ENCODE measurements at regions not wholly inside any gene's neighbourhood (a gene's known extent, or its start where the extent isn't known, plus 50 kb on each side); places are given as distances from the start of the nearest gene placed in this dataset.

DNA sequence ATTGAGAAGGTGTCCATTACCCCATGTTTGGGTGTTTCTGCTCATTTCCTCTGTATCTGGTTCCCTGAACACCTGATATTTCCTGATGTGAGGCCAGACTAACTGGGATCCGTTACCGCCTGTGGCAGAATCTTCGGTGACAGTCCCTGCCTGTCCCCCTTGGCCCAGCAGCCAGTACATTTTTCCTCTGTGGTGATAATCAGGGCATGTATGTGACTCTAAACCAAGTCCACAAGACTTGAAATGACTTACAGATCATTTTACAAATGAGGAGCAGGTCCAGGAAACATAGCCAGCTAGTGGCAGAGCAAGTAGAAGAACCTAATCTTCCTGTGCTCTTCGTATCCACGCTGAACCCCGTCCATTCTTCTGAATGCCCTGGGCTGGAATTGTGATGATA, 143.5 kb upstream of the IPO9 start:
- H3K79me2 ChIP-seq (ENCODE audit: insufficient read depth, low read length) = no peaks in the 10 kb centered on the region
- no peak overlapping the region for H2AFZ ChIP-seq (ENCODE audit: low read depth, low read length, poor library complexity, severe bottlenecking)
- H3K4me1 ChIP-seq (ENCODE audit: control insufficient read depth in 1 of 2, insufficient read depth in 2 of 2, low read length in 2 of 2) = no peaks in the 10 kb centered on the region
- ATAC-seq = no peak
- CTCF ChIA-PET = no interaction called here
- no peak overlapping the region for H3K9ac ChIP-seq (ENCODE audit: low read length)
- H4K20me1 ChIP-seq (ENCODE audit: insufficient read depth) = no peaks in the 10 kb centered on the region
- RAD21 ChIA-PET (ENCODE audit: low non-redundant PET in 1 of 2, low total read pairs in 2 of 2, uncharacterized antibody in 2 of 2, unreplicated experiment in 2 of 2) = no interaction called here
- no peaks in the 10 kb centered on the region for H3K9me3 ChIP-seq (ENCODE audit: control insufficient read depth in 1 of 2, insufficient read depth in 1 of 2, low read depth in 1 of 2, low read length in 2 of 2)
- intact Hi-C loops (cut with micrococcal nuclease) = no loop called here
- no peaks in the 10 kb centered on the region for H3K36me3 ChIP-seq (ENCODE audit: control insufficient read depth in 1 of 2, insufficient read depth in 2 of 2, low read length in 2 of 2)
- no peak for TF ChIP-seq TCF7L2 (IDR thresholded peaks at IDR 0.05; ENCODE audit: borderline replicate concordance, extremely low read depth, insufficient read depth, insufficient read length)
- TF ChIP-seq, protein P1, sequence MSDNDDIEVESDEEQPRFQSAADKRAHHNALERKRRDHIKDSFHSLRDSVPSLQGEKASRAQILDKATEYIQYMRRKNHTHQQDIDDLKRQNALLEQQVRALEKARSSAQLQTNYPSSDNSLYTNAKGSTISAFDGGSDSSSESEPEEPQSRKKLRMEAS (IDR thresholded peaks at IDR 0.05) = no peak
- TF ChIP-seq SRF (IDR thresholded peaks at IDR 0.05; ENCODE audit: low read depth) = no peak
- TF ChIP-seq, protein P2, sequence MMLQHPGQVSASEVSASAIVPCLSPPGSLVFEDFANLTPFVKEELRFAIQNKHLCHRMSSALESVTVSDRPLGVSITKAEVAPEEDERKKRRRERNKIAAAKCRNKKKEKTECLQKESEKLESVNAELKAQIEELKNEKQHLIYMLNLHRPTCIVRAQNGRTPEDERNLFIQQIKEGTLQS (IDR thresholded peaks at IDR 0.05) = no peak
- no peak for TF ChIP-seq JUND (IDR thresholded peaks at IDR 0.05)
- no peak for TF ChIP-seq ZBTB33 (IDR thresholded peaks at IDR 0.05; ENCODE audit: extremely low read depth, insufficient replicate concordance, low read length)
- TF ChIP-seq, protein P3, sequence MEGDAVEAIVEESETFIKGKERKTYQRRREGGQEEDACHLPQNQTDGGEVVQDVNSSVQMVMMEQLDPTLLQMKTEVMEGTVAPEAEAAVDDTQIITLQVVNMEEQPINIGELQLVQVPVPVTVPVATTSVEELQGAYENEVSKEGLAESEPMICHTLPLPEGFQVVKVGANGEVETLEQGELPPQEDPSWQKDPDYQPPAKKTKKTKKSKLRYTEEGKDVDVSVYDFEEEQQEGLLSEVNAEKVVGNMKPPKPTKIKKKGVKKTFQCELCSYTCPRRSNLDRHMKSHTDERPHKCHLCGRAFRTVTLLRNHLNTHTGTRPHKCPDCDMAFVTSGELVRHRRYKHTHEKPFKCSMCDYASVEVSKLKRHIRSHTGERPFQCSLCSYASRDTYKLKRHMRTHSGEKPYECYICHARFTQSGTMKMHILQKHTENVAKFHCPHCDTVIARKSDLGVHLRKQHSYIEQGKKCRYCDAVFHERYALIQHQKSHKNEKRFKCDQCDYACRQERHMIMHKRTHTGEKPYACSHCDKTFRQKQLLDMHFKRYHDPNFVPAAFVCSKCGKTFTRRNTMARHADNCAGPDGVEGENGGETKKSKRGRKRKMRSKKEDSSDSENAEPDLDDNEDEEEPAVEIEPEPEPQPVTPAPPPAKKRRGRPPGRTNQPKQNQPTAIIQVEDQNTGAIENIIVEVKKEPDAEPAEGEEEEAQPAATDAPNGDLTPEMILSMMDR (IDR thresholded peaks at IDR 0.05 in 2 of 3, conservative IDR thresholded peaks at IDR 0.05 in 1 of 3; ENCODE audit: borderline replicate concordance in 1 of 3, insufficient read depth in 1 of 3, low read depth in 2 of 3, low read length in 2 of 3) = no peak
- no peak for TF ChIP-seq EZH2phosphoT487 (IDR thresholded peaks at IDR 0.05; ENCODE audit: borderline replicate concordance)
- no peak for TF ChIP-seq ZNF274 (IDR thresholded peaks at IDR 0.05; ENCODE audit: low read depth, low read length)
- no peak for TF ChIP-seq CEBPB (IDR thresholded peaks at IDR 0.05; ENCODE audit: low read depth)
- no peak for TF ChIP-seq SIN3A (IDR thresholded peaks at IDR 0.05; ENCODE audit: low read depth)
- TF ChIP-seq POLR2AphosphoS5 (IDR thresholded peaks at IDR 0.05; ENCODE audit: low read depth, low read length) = no peak
- TF ChIP-seq EZH2 (IDR thresholded peaks at IDR 0.05) = no peak
- no peak for TF ChIP-seq ZFX (IDR thresholded peaks at IDR 0.05)
- no peak for TF ChIP-seq REST (IDR thresholded peaks at IDR 0.05; ENCODE audit: low read depth)
- no peaks in the 10 kb centered on the region for H3K9me2 ChIP-seq (ENCODE audit: insufficient read depth)
- BruUV-seq (replicated peaks) = no TSS peak
- H3K4me3 ChIP-seq (replicated peaks in 1 of 2; ENCODE audit: low read depth in 1 of 2, low read length in 2 of 2) = no peak overlapping the region
- POLR2A ChIA-PET = no interaction called here
- no peak overlapping the region for H3K4me2 ChIP-seq (ENCODE audit: low read length)
- no peak overlapping the region for H3K27ac ChIP-seq (ENCODE audit: low read depth, low read length)
- DNase-seq (ENCODE audit: low read depth, low spot score) = no peak
- H3K27me3 ChIP-seq (ENCODE audit: insufficient read depth, low read length) = no peaks in the 10 kb centered on the region
